RWPE1 (cell line): ENCODE measurements at regions not wholly inside any gene's neighbourhood (a gene's known extent, or its start where the extent isn't known, plus 50 kb on each side); places are given as distances from the start of the nearest gene placed in this dataset.

Source experiments
- CTCF ChIA-PET: fragments of 350-600 bp; sonication (Branson Sonifier 250); formaldehyde crosslinking; extraction: SDS; loops from one replicate; lab custom pipeline; 2021; lab: Yijun Ruan, JAX
- POLR2A ChIA-PET: fragments of 400-600 bp; formaldehyde crosslinking; extraction: SDS; loops from one replicate; lab custom pipeline; 2020; ENCODE audit warnings: antibody characterized with exemption; ENCODE audit not compliant: low non-redundant PET; lab: Yijun Ruan, JAX
- DNase-seq: peaks from one replicate; pipeline ENCODE4 v3.0.0; 2012; ENCODE audit warnings: low spot score
- H3K27ac ChIP-seq: fragments of 450-650 bp; 2 replicates; pipeline ENCODE4 v1.5.1; 2017
- CTCF ChIP-seq: fragments of 450-650 bp; conservative IDR thresholded peaks from 2 replicates; pipeline ENCODE4 v1.5.1; 2017; ENCODE audit warnings: low read depth, mild to moderate bottlenecking

- H3K27ac ChIP-seq, result no peak overlapping the region
- ChIA-PET POLR2A (no interaction called here), CTCF (no interaction called here)
- DNase-seq, result no peak
- no peak for TF ChIP-seq CTCF
Observed at GRCh38 chrX:129145840-129146272, 377.4 kb downstream of the SMARCA1 start.

GRCh38 chrX:129145385-129145784, 377.9 kb downstream of the SMARCA1 start:
- DNase-seq, result no peak
- H3K27ac ChIP-seq, result no peak overlapping the region
- CTCF ChIA-PET, result no interaction called here
- no peak for TF ChIP-seq CTCF
- POLR2A ChIA-PET, result no interaction called here

GRCh38 chrX:129144172-129145038, 378.9 kb downstream of the SMARCA1 start:
- no peak for DNase-seq
- CTCF ChIA-PET, result no interaction called here
- no peak overlapping the region for H3K27ac ChIP-seq
- POLR2A ChIA-PET, result no interaction called here
- no peak for TF ChIP-seq CTCF

- DNase-seq, result no peak
- ChIA-PET POLR2A (no interaction called here), CTCF (no interaction called here)
- TF ChIP-seq CTCF, result no peak
- H3K27ac ChIP-seq, result no peak overlapping the region
Observed at GRCh38 chrX:129139837-129140598, 383.3 kb downstream of the SMARCA1 start.

GRCh38 chrX:129125122-129125914, 398.0 kb downstream of the SMARCA1 start:
- ChIA-PET POLR2A (no interaction called here), CTCF (no interaction called here)
- no peak for TF ChIP-seq CTCF
- H3K27ac ChIP-seq, result no peak overlapping the region
- no peak for DNase-seq

GRCh38 chrX:129123795-129124194, 399.5 kb downstream of the SMARCA1 start:
- no peak for TF ChIP-seq CTCF
- no peak overlapping the region for H3K27ac ChIP-seq
- CTCF ChIA-PET, result no interaction called here
- DNase-seq, result no peak
- POLR2A ChIA-PET, result no interaction called here
